ENCODE measurements at regions not wholly inside any gene's neighbourhood (a gene's known extent, or its start where the extent isn't known, plus 50 kb on each side); places are given as distances from the start of the nearest gene placed in this dataset.

- Histone ChIP-seq H3K9me3 (ENCODE audit: control insufficient read depth, insufficient read depth, low read length) (peaks cover 5% of the 10 kb centered on the region; the same call in 1 of the 2 replicates), H3K9ac (ENCODE audit: low read depth, low read length) (no peak overlapping the region), H3K4me3 (ENCODE audit: low read depth, low read length) (no peak overlapping the region), H3K27me3 (ENCODE audit: control insufficient read depth, insufficient read depth, low read length) (no peaks in the 10 kb centered on the region), H3K36me3 (ENCODE audit: control insufficient read depth, insufficient read depth, low read length) (no peaks in the 10 kb centered on the region), H3K27ac (ENCODE audit: low read depth, low read length) (peak overlapping the region; percentile 63), H3K4me1 (ENCODE audit: control insufficient read depth, insufficient read depth, low read length) (peaks cover 10% of the 10 kb centered on the region; the same call in 1 of the 2 replicates)
Observed at GRCh38 chr6:1497761-1498105, 108.4 kb downstream of the FOXF2 start.

DNA sequence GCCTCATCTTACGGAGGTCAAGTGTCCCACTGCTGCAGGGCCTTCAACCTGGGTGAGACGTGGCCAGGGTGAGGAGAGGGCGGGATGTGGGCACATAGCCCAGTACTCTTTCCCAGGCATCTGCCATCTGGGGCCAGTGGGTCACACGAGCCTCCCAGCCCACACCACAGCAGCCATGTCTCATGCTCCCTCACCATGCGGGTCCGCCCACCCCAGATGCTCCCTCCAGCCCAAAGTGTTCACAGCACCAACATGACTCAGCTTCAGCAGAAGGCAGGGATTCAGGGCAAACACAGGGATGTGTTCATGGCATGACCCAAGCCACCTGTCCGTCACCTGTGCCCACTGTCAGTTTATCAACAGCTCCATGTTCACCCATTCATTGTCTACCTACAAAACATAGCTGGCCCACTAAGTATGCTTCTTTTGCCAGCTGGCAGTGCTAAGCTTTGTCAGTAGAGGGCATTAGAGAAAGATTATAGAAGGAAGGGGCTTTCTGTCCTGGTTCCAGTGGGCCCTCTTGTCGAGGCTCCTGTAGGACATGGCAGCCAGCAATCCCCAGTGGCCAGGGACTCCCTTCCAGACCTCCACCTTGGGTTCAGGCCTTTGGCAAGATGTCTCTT, 109.2 kb downstream of the FOXF2 start:
- Histone ChIP-seq H3K9me3 (ENCODE audit: control insufficient read depth, insufficient read depth, low read length) (peaks cover 5% of the 10 kb centered on the region; the same call in 1 of the 2 replicates), H3K4me3 (ENCODE audit: low read depth, low read length) (no peak overlapping the region), H3K36me3 (ENCODE audit: control insufficient read depth, insufficient read depth, low read length) (no peaks in the 10 kb centered on the region), H3K27me3 (ENCODE audit: control insufficient read depth, insufficient read depth, low read length) (no peaks in the 10 kb centered on the region), H3K27ac (ENCODE audit: low read depth, low read length) (no peak overlapping the region), H3K4me1 (ENCODE audit: control insufficient read depth, insufficient read depth, low read length) (peaks cover 10% of the 10 kb centered on the region; the same call in 1 of the 2 replicates), H3K9ac (ENCODE audit: low read depth, low read length) (no peak overlapping the region)

DNA sequence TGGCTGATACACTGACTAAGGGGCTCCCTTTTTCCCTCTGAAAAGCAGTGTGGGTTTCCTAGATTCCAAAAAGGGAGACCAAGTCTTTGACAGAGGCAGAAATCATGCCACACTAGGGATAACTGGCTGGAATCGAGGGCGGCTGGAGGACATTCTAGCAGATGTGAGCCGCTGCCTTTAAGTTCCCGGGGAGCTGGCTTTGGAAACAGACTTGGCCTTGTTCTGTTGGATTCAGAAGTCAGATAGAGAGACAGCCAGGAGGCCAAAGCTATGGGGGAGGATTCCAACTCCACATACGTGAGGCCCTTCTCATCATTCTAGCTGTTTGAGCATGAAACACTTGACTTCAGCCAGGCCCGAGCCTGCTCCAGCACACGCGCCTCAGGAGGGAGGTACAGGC, 109.9 kb upstream of the FOXC1 start:
- Histone ChIP-seq H3K36me3 (ENCODE audit: control insufficient read depth, insufficient read depth, low read length) (no peaks in the 10 kb centered on the region), H3K27ac (ENCODE audit: low read depth, low read length) (no peak overlapping the region), H3K27me3 (ENCODE audit: control insufficient read depth, insufficient read depth, low read length) (no peaks in the 10 kb centered on the region), H3K4me3 (ENCODE audit: low read depth, low read length) (no peak overlapping the region), H3K9ac (ENCODE audit: low read depth, low read length) (no peak overlapping the region), H3K4me1 (ENCODE audit: control insufficient read depth, insufficient read depth, low read length) (peaks cover 10% of the 10 kb centered on the region; the same call in 1 of the 2 replicates), H3K9me3 (ENCODE audit: control insufficient read depth, insufficient read depth, low read length) (peaks cover 5% of the 10 kb centered on the region; the same call in 1 of the 2 replicates)

DNA sequence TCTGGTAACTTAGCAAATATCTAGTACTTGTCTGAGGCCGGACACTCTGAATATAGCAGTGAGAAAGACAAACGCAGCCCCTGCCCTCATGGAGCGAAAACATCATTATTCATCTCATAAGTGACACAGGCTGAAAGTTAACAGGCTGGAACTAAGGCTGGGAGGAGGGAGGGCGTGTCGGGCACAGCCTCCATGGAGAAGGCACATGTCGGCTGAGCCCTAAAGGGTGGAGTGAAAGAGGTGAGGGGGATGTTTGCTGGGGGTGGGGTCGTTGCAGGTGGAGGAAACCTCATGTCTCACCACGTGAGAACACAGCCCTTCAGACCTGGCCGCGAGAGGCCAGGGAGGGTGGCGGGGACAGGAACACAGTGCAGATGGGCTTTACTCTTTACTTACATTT, 108.8 kb upstream of the FOXC1 start:
- Histone ChIP-seq H3K36me3 (ENCODE audit: control insufficient read depth, insufficient read depth, low read length) (no peaks in the 10 kb centered on the region), H3K27ac (ENCODE audit: low read depth, low read length) (no peak overlapping the region), H3K4me1 (ENCODE audit: control insufficient read depth, insufficient read depth, low read length) (peaks cover 10% of the 10 kb centered on the region; the same call in 1 of the 2 replicates), H3K4me3 (ENCODE audit: low read depth, low read length) (no peak overlapping the region), H3K27me3 (ENCODE audit: control insufficient read depth, insufficient read depth, low read length) (no peaks in the 10 kb centered on the region), H3K9me3 (ENCODE audit: control insufficient read depth, insufficient read depth, low read length) (peaks cover 2% of the 10 kb centered on the region; the same call in 1 of the 2 replicates), H3K9ac (ENCODE audit: low read depth, low read length) (no peak overlapping the region)

DNA sequence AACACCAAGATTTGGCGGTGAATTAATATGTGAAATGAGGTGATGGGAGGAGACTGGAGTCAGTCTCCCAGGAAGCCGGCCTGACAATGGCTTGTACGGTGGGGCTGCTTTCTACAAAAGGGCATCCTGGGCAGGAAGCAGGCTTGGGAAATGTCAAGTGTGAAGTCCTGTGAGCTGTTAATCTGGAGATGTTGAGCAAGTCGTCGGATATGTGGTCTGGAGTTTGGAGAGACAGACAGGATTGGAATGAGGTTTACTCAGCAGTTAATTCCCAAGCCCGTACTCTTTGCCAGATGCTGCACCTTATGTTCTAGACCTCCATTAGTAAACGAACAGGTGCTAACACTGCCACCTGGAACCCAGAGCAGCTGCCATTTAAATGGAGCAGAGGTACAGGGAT, 107.7 kb upstream of the FOXC1 start:
- Histone ChIP-seq H3K9me3 (ENCODE audit: control insufficient read depth, insufficient read depth, low read length) (no peaks in the 10 kb centered on the region), H3K27me3 (ENCODE audit: control insufficient read depth, insufficient read depth, low read length) (no peaks in the 10 kb centered on the region), H3K9ac (ENCODE audit: low read depth, low read length) (no peak overlapping the region), H3K36me3 (ENCODE audit: control insufficient read depth, insufficient read depth, low read length) (no peaks in the 10 kb centered on the region), H3K4me1 (ENCODE audit: control insufficient read depth, insufficient read depth, low read length) (peaks cover 10% of the 10 kb centered on the region; the same call in 1 of the 2 replicates), H3K27ac (ENCODE audit: low read depth, low read length) (no peak overlapping the region), H3K4me3 (ENCODE audit: low read depth, low read length) (no peak overlapping the region)

- no peak overlapping the region for H3K4me3 ChIP-seq (ENCODE audit: low read depth, low read length)
- no peaks in the 10 kb centered on the region for H3K9me3 ChIP-seq (ENCODE audit: control insufficient read depth, insufficient read depth, low read length)
- no peaks in the 10 kb centered on the region for H3K27me3 ChIP-seq (ENCODE audit: control insufficient read depth, insufficient read depth, low read length)
- H3K4me1 ChIP-seq (ENCODE audit: control insufficient read depth, insufficient read depth, low read length): no peaks in the 10 kb centered on the region
- H3K36me3 ChIP-seq (ENCODE audit: control insufficient read depth, insufficient read depth, low read length): no peaks in the 10 kb centered on the region
- no peak overlapping the region for H3K27ac ChIP-seq (ENCODE audit: low read depth, low read length)
- no peak overlapping the region for H3K9ac ChIP-seq (ENCODE audit: low read depth, low read length)
Observed at GRCh38 chr6:1503811-1504210, 105.9 kb upstream of the FOXC1 start.

DNA sequence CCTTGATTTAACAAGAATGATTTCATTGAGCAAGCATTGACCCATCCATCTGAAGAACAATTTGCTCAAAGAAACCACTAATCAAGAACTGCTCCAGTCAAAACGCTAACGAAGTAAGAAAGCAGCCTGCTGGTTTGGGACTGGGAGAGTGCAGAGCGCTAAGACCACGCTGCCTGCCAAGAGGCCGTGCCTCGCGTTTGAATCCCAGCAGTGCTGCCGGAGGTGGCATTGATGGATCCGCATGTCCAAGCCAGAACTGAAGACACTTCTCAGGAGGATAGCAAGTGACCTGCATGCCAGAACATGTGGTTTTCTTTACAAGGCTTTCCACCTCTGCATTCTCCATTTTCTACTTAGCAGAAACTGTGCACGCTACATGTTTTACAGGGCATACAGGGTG, 105.2 kb upstream of the FOXC1 start:
- H3K36me3 ChIP-seq (ENCODE audit: control insufficient read depth, insufficient read depth, low read length): no peaks in the 10 kb centered on the region
- H3K27ac ChIP-seq (ENCODE audit: low read depth, low read length): no peak overlapping the region
- H3K9me3 ChIP-seq (ENCODE audit: control insufficient read depth, insufficient read depth, low read length): no peaks in the 10 kb centered on the region
- no peak overlapping the region for H3K4me3 ChIP-seq (ENCODE audit: low read depth, low read length)
- no peaks in the 10 kb centered on the region for H3K27me3 ChIP-seq (ENCODE audit: control insufficient read depth, insufficient read depth, low read length)
- no peaks in the 10 kb centered on the region for H3K4me1 ChIP-seq (ENCODE audit: control insufficient read depth, insufficient read depth, low read length)
- no peak overlapping the region for H3K9ac ChIP-seq (ENCODE audit: low read depth, low read length)

DNA sequence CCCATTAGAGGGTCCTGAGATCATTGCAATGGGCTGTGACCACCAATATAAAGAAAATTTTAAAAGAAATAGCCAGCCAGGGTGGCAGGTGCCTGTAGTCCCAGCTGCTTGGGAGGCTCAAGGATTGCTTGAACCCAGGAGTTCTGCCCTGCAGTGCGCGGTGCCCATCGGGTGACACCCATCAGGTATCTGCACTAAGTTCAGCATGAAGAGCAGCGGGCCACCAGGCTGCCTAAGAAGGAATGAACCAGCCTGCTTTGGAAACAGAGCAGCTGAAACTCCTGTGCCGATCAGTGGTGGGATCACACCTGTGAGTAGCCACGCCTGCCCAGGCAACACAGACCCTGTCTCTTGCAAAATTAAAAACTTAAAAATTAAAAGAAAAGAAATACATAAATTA, 102.5 kb upstream of the FOXC1 start:
- no peaks in the 10 kb centered on the region for H3K36me3 ChIP-seq (ENCODE audit: control insufficient read depth, insufficient read depth, low read length)
- H3K9ac ChIP-seq (ENCODE audit: low read depth, low read length): no peak overlapping the region
- no peak overlapping the region for H3K27ac ChIP-seq (ENCODE audit: low read depth, low read length)
- H3K4me1 ChIP-seq (ENCODE audit: control insufficient read depth, insufficient read depth, low read length): no peaks in the 10 kb centered on the region
- H3K27me3 ChIP-seq (ENCODE audit: control insufficient read depth, insufficient read depth, low read length): peaks cover 2% of the 10 kb centered on the region; the same call in 1 of the 2 replicates
- H3K4me3 ChIP-seq (ENCODE audit: low read depth, low read length): no peak overlapping the region
- no peaks in the 10 kb centered on the region for H3K9me3 ChIP-seq (ENCODE audit: control insufficient read depth, insufficient read depth, low read length)

DNA sequence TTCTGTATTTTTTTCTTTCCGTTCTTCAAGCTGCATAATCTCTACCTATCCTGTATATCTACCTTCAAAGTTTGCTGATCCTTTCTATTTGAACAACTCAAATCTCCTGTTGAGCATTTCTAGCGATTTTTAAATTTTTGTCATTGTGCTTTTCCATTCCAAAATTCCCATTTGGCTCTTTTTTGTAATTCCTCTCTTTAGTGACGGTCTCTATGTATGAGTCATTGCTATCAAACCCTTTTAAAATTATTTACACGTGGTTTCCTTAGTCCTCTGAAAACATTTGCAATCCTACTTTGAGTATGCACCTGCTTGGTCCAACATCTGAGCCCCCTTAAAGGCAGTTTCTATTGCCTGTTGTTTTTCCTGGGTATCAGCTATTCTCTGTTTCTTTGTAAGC, 100.5 kb upstream of the FOXC1 start:
- H3K9me3 ChIP-seq (ENCODE audit: control insufficient read depth, insufficient read depth, low read length): no peaks in the 10 kb centered on the region
- H3K4me1 ChIP-seq (ENCODE audit: control insufficient read depth, insufficient read depth, low read length): peaks cover 7% of the 10 kb centered on the region
- H3K27me3 ChIP-seq (ENCODE audit: control insufficient read depth, insufficient read depth, low read length): peaks cover 2% of the 10 kb centered on the region; the same call in 1 of the 2 replicates
- H3K27ac ChIP-seq (ENCODE audit: low read depth, low read length): no peak overlapping the region
- no peaks in the 10 kb centered on the region for H3K36me3 ChIP-seq (ENCODE audit: control insufficient read depth, insufficient read depth, low read length)
- H3K9ac ChIP-seq (ENCODE audit: low read depth, low read length): no peak overlapping the region
- no peak overlapping the region for H3K4me3 ChIP-seq (ENCODE audit: low read depth, low read length)

DNA sequence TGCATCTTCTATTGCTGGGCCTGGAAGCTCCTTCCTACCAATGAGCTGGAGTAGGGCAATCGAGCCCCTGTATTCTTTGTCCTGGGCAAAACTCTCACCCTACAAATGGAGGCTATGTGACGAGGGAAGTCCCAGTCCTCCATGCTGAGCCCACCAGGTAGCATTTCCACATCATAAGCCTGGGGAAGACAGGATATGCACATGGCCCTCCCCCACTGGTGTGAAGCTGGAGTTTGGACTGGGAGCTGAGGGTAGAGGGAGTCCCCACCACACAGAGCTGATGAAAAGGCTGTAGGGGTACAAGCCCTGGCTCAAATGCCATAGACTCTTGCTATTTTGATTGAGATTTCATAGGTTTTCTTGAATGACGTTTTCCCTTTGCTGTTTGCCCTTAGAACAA, 99.5 kb upstream of the FOXC1 start:
- H3K4me1 ChIP-seq (ENCODE audit: control insufficient read depth, insufficient read depth, low read length): peaks cover 7% of the 10 kb centered on the region

DNA sequence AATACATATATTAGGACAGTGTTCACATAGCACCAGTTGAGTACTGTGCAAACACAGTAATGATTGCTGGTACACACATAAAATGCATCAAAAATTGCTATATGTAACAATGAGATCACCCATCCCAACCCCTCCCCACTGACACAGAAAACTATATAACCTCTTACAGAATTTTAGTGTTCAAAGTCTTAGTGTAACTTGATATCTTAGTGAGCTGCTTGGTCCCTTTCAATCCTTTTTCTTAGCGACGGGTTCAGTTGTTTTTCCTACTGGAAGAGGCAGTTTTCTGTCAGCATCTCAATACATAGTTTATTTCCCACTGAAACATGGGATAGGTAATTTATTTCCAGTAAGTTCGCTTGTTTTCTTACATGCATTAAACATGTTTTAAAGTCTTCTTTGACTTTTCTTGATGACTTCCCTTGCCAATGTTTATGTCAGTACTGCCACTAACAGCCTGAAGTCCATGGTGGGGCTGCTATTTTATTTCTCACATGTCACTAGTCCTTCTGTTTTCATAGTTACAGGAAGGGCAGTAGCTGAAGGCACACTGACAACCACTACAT, 96.4 kb upstream of the FOXC1 start:
- Histone ChIP-seq H3K27ac (ENCODE audit: low read depth, low read length) (no peak overlapping the region), H3K9me3 (ENCODE audit: control insufficient read depth, insufficient read depth, low read length) (no peaks in the 10 kb centered on the region), H3K27me3 (ENCODE audit: control insufficient read depth, insufficient read depth, low read length) (peaks cover 2% of the 10 kb centered on the region; the same call in 1 of the 2 replicates), H3K9ac (ENCODE audit: low read depth, low read length) (no peak overlapping the region), H3K4me3 (ENCODE audit: low read depth, low read length) (no peak overlapping the region), H3K36me3 (ENCODE audit: control insufficient read depth, insufficient read depth, low read length) (no peaks in the 10 kb centered on the region), H3K4me1 (ENCODE audit: control insufficient read depth, insufficient read depth, low read length) (peaks cover 7% of the 10 kb centered on the region)

More for the DNA sequence above, 99.5 kb upstream of the FOXC1 start:
- Histone ChIP-seq H3K27me3 (ENCODE audit: control insufficient read depth, insufficient read depth, low read length) (peaks cover 2% of the 10 kb centered on the region; the same call in 1 of the 2 replicates), H3K36me3 (ENCODE audit: control insufficient read depth, insufficient read depth, low read length) (no peaks in the 10 kb centered on the region), H3K9me3 (ENCODE audit: control insufficient read depth, insufficient read depth, low read length) (no peaks in the 10 kb centered on the region), H3K9ac (ENCODE audit: low read depth, low read length) (no peak overlapping the region), H3K4me3 (ENCODE audit: low read depth, low read length) (no peak overlapping the region), H3K27ac (ENCODE audit: low read depth, low read length) (no peak overlapping the region)
